Activated CD4-positive, alpha-beta T cell treated with anti-CD3 and anti-CD28 coated beads, Interleukin-2, amount 50 U/mL, for 16 hours (primary cell): ENCODE measurements at regions not wholly inside any gene's neighbourhood (a gene's known extent, or its start where the extent isn't known, plus 50 kb on each side); places are given as distances from the start of the nearest gene placed in this dataset.
"Not testable (repeated sequence)": the region's sequence is repeated elsewhere in the genome, so short reads cannot be mapped to it uniquely, and the experiment has no call there.

Experiments used
- DNase-seq: peaks from one replicate; pipeline ENCODE4 v3.0.0-alpha.2; 2020

- no peak for DNase-seq
Observed at GRCh38 chr13:93023929-93024328, 202.7 kb upstream of the GPC6 start.

GRCh38 chr13:93025984-93026383, 200.6 kb upstream of the GPC6 start:
- DNase-seq: no peak

GRCh38 chr13:93029536-93029935, 197.1 kb upstream of the GPC6 start:
- no peak for DNase-seq

GRCh38 chr13:93036380-93036779, 190.2 kb upstream of the GPC6 start:
- DNase-seq: no peak

GRCh38 chr13:93037780-93038179, 188.8 kb upstream of the GPC6 start:
- DNase-seq: no peak

GRCh38 chr13:93038187-93038586, 188.4 kb upstream of the GPC6 start:
- no peak for DNase-seq

- no peak for DNase-seq
Observed at GRCh38 chr13:93039131-93039530, 187.5 kb upstream of the GPC6 start.

GRCh38 chr13:93041566-93041965, 185.0 kb upstream of the GPC6 start:
- not testable (repeated sequence) for DNase-seq

GRCh38 chr13:93045836-93046235, 180.8 kb upstream of the GPC6 start:
- DNase-seq: no peak

- DNase-seq: no peak
Observed at GRCh38 chr13:93055233-93055632, 171.4 kb upstream of the GPC6 start.

- DNase-seq: no peak
Observed at GRCh38 chr13:93058301-93058700, 168.3 kb upstream of the GPC6 start.

GRCh38 chr13:93060144-93060543, 166.5 kb upstream of the GPC6 start:
- no peak for DNase-seq

GRCh38 chr13:93066187-93066586, 160.4 kb upstream of the GPC6 start:
- no peak for DNase-seq

- DNase-seq: no peak
Observed at GRCh38 chr13:93079294-93079693, 147.3 kb upstream of the GPC6 start.

- DNase-seq: no peak
Observed at GRCh38 chr13:93080166-93080565, 146.4 kb upstream of the GPC6 start.

GRCh38 chr13:93080587-93080986, 146.0 kb upstream of the GPC6 start:
- DNase-seq: no peak

- no peak for DNase-seq
Observed at GRCh38 chr13:93086329-93086728, 140.3 kb upstream of the GPC6 start.

- no peak for DNase-seq
Observed at GRCh38 chr13:93098972-93099371, 127.6 kb upstream of the GPC6 start.

- DNase-seq: no peak
Observed at GRCh38 chr13:93101226-93101734, 125.3 kb upstream of the GPC6 start.

- DNase-seq: no peak
Observed at GRCh38 chr13:93104270-93104669, 122.3 kb upstream of the GPC6 start.

GRCh38 chr13:93108111-93108601, 118.5 kb upstream of the GPC6 start:
- DNase-seq: no peak

- DNase-seq: no peak
Observed at GRCh38 chr13:93116809-93117208, 109.8 kb upstream of the GPC6 start.

- DNase-seq: no peak
Observed at GRCh38 chr13:93118081-93118615, 108.5 kb upstream of the GPC6 start.

GRCh38 chr13:93140912-93141311, 85.7 kb upstream of the GPC6 start:
- no peak for DNase-seq

GRCh38 chr13:93144031-93144430, 82.6 kb upstream of the GPC6 start:
- no peak for DNase-seq
